Umbilical cord (tissue), 1 donor: ENCODE measurements at regions not wholly inside any gene's neighbourhood (a gene's known extent, or its start where the extent isn't known, plus 50 kb on each side); places are given as distances from the start of the nearest gene placed in this dataset.

ENCODE experiments used
- DNase-seq: peaks from one replicate; pipeline ENCODE4 v3.0.0-alpha.2; 2015; ENCODE audit warnings: low spot score

- DNase-seq = no peak
These were observed 976.9 kb upstream of the MBL2 start for GRCh38 chr10:53749439-53749838.

DNA sequence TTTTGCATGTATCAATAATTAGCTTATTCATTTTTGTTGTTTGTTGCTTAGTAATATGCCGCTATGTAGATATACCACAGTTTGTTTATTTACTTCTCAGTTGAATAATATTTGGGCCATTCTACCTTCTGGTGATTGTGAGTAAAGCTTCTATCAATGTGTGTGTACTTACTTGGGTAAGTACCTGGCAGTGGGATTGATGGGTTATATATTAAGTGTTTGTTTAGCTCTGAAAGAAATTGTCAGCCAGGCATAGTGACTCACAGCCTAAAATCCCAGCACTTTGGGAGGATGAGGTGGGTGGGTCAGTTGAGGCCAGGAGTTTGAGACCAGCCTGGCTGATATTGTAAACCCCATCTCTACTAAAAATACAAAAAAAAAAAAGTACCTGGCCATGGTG is 975.7 kb upstream of the MBL2 start:
- no peak for DNase-seq

GRCh38 chr10:53744746-53745145 is 972.2 kb upstream of the MBL2 start:
- no peak for DNase-seq

DNA sequence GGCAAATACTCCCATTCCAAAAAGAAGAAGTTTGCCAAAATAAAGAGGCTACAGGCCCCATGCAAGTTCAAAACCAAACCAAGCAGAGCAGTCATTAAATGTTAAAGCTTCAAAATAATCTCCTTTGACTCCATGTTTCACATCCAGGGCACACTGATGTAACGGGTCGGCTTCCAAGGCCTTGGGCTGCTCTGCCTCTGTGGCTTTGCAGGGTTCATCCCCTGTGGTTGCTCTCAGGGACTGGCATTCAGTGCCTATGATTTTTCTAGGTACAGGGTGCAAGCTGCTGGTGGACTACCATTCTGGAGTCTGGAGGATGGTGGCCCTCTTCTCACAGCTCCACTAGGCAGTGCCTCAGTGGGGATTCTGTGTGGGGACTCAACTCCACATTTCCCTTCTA is 971.6 kb upstream of the MBL2 start:
- no peak for DNase-seq

GRCh38 chr10:53737132-53737531 is 964.5 kb upstream of the MBL2 start:
- DNase-seq = no peak

DNA sequence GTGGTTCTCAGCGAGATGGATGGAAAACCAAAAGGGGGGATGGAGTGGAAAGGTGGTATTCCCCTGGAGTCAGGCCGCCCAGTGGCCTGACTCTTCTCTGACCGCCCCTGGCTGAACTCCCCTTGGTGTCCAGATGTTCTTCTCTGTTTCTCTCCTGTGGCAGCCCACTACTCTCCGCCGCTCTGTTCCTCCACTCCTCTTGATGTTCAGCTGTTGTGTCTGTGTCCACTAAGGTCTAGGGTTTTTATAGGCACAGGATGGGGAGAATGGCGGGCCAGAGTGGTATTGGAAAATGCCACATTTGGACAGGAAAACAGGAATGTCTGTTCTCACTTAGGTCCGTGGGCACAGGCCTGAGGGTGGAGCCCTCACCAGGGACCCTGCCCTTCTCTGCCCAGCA is 954.3 kb upstream of the MBL2 start:
- DNase-seq = no peak

GRCh38 chr10:53724581-53724980 is 952.0 kb upstream of the MBL2 start:
- DNase-seq = no peak

- DNase-seq = no peak
These were observed 947.1 kb upstream of the MBL2 start for GRCh38 chr10:53719658-53720057.

- no peak for DNase-seq
These were observed 943.6 kb upstream of the MBL2 start for GRCh38 chr10:53716156-53716555.

GRCh38 chr10:53713431-53713830 is 940.8 kb upstream of the MBL2 start:
- DNase-seq = no peak

DNA sequence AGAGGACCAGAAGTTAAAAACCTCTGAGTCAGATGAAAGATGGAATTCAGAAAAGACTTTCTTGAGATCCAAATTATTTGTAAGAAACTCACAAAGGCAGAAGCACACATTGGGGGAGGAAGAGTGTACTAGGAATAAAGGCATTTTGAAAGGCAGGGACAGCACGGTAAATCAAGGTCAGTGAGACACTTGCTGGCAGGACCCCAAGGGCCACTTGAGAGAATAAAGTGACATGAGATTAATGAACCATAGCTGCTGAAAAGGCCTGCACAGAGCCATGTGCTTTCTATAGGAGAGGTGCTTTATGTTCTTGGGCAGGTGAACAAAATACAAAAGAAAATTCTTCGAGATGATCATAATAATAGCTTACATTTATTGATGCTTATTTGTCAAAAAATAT is 929.9 kb upstream of the MBL2 start:
- DNase-seq = no peak

DNA sequence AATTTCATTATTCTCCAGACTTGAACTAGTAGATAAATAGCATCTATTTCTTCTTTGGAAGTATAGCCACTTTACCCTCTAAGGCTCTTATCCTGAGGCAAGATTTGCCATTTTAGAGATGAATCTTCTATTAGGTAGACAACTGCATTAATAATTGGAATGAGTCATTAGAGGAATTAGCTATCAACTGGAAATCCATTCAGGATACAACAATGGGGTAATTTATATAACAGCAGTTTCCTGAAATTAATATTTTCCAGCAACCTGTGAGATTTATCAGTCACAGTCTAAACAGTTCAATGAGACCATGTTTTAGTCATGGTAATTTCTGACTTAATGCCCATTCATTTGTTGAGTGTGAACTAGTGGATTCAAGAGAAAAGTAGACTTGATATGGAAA is 928.6 kb upstream of the MBL2 start:
- DNase-seq = no peak

DNA sequence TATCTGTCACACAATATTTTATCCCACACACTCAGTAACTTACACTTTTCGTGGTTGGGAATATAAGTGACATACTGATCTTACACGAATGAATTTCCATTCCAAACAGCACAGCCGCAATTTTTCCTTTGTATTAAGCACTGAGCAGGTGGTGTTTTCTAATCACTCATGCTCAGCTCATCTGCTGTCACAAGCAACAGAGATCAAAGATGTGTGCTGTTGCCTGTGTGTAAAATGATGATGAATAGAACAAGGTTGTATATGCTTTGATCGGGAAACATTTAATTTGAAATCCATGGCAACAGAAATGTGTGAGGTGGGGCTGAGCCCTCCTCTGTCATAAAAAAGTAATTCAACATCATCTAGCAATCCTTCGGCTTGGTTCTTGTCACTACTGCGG is 927.7 kb upstream of the MBL2 start:
- DNase-seq = no peak

- no peak for DNase-seq
These were observed 927.1 kb upstream of the MBL2 start for GRCh38 chr10:53699684-53700083.

GRCh38 chr10:53699231-53699630 is 926.6 kb upstream of the MBL2 start:
- DNase-seq = no peak

- DNase-seq = no peak
These were observed 924.5 kb upstream of the MBL2 start for GRCh38 chr10:53697038-53697437.

DNA sequence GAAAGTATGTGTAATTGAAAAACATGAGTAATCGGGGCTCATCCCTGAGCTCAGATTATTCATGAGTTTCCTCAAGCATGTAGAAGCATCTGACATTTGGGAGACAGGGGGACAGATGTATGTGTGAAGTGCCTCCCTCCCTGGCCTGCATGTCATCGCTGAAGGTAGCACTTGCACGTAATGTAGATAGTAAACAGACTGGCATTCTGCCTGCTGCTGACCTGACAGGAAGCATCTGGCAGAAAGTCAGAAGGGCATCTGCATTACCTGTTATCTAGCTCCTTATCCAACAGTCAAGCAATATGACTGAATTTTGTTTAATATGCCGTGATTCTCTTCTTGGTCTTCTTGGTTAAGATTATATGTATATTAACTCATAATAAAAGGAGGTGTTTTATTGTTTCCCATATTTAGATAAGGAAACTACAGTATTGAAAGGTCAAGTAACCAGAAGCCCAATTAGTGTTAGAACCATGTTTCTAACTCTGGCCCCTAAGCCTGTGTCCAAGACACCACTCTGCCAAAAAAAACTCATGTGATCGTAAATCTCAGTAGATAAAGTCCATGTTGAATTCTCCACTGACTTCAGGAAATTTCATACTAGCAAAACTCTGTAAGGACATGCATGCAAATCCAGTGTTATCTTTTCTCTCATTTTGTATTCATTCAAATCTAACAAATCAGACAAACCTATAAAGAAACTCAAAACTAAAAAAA is 918.1 kb upstream of the MBL2 start:
- peak; percentile 17 for DNase-seq

- DNase-seq = no peak
These were observed 915.2 kb upstream of the MBL2 start for GRCh38 chr10:53687800-53688199.

- no peak for DNase-seq
These were observed 910.3 kb upstream of the MBL2 start for GRCh38 chr10:53682885-53683284.

DNA sequence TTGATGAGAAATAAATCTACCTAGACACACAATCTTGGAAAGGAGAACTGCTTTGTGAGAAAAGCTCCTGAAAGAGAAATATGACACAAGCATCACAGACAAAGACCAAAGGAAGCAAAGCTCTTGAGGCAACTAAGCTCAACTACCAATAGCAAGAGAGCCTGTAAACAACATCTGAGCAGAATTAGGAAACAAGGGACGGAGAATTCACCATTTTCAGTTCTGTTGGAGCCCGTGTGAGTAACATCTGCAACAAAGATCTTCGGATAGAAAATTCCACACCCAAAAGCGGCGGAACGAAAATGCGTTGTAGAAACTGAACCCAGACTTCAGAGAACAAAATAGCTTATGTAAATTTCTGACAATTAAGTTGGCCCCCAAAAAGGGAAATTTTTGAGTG is 909.9 kb upstream of the MBL2 start:
- DNase-seq = no peak

- no peak for DNase-seq
These were observed 907.1 kb upstream of the MBL2 start for GRCh38 chr10:53679666-53680065.

DNA sequence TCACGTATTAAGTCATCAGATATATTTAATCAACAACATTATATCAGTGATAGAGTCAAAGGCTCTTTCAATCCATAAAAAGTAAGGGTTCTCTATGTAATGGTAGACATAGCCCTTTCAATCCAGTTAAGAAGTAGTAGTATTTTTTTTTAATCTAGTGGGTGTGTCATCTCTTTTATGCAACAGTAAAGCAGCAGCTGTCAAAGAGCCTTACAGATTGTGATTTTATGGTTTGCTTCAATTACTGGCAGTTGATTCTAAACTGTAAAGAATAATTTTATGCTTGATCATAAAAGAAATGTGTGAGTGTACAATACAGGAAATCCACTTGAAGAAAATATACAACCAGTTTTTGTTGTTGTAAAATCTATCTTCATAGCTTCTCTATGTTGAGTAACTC is 902.6 kb upstream of the MBL2 start:
- no peak for DNase-seq

DNA sequence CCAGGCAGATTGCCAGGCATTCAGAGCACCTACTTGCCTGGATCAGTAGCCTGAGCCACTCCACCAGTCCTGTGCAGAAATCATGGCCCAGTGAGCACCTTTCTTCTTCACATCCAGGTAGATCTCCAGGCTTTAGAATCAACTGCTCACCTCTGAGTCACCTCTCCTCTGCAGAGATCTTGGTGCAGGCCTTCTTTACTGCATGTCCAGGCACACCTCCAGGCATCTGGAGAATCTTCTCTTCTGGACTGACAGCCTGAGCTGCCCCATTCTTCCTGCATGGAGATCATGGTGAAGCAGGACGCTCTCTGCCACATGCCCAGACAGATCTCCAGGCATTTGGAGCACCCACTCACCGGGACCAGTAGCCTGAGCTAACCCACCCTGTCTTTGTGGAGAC is 894.5 kb upstream of the MBL2 start:
- no peak for DNase-seq
